K562 (cell line): ENCODE measurements at regions not wholly inside any gene's neighbourhood (a gene's known extent, or its start where the extent isn't known, plus 50 kb on each side); places are given as distances from the start of the nearest gene placed in this dataset.

Experiments used
- ATAC-seq: fragments of 200-7000 bp; cut with Tn5 transposase; 3 replicates; pipeline ENCODE4 v1.9.1; 2020; ENCODE audit warnings: moderate library complexity
- BruUV-seq: library from RNA; stranded (reverse); fragments of 400-500 nt; replicated peaks from 2 replicates; lab custom pipeline; 2021; lab: Mats Ljungman, UMichigan
- CTCF ChIA-PET: fragments of 300-600 bp; formaldehyde crosslinking; extraction: SDS; loops from one replicate; lab custom pipeline; 2021; ENCODE audit warnings: low intra/inter-chr PET ratio; lab: Yijun Ruan, JAX
- POLR2A ChIA-PET: fragments of 300-600, 350-650 bp; sonication (Branson Sonifier 250); formaldehyde crosslinking; extraction: SDS; loops from one replicate; lab custom pipeline; 2021; ENCODE audit warnings: antibody characterized with exemption, inconsistent platforms; lab: Yijun Ruan, JAX
- DNase-seq, 4 experiments: peaks; one replicate each; pipeline versions ENCODE4 v3.0.0 to v3.0.0-alpha.2; 2011 to 2018; ENCODE audit warnings: low spot score in 3 of 4, mixed read lengths in 3 of 4; ENCODE audit errors: extremely low read depth in 1 of 4
- FAIRE-seq: peaks from 2 replicates; lab custom pipeline; 2011; peaks lifted over from hg19 to GRCh38; lab: Jason Lieb, UNC
- H2AFZ ChIP-seq: 2 replicates; pipeline ENCODE4 v1.6.0; 2011; ENCODE audit warnings: low read depth, low read length, control low read depth, inconsistent platforms
- H3K27ac ChIP-seq: fragments of 200-600 bp; 3 replicates; pipeline ENCODE4 v1.8.0; 2011; ENCODE audit warnings: low read depth, mild to moderate bottlenecking, control low read depth, inconsistent platforms, low read length, moderate library complexity, mixed read lengths; ENCODE audit errors: extremely low read depth
- H3K27me3 ChIP-seq, 2 experiments: fragments of 300-600 bp in 1 of 2; 2 replicates in 1 of 2; 3 replicates in 1 of 2; pipeline versions ENCODE4 v1.6.0 to v1.8.0; 2011; ENCODE audit warnings: inconsistent platforms in 2 of 2, low read length in 2 of 2, mild to moderate bottlenecking in 1 of 2, mixed read lengths in 1 of 2, moderate library complexity in 1 of 2; ENCODE audit not compliant: control insufficient read depth in 2 of 2, insufficient read depth in 2 of 2
- H3K36me3 ChIP-seq: fragments of 300-600 bp; 3 replicates; pipeline ENCODE4 v1.8.0; 2011; ENCODE audit warnings: mild to moderate bottlenecking, low read length, inconsistent platforms; ENCODE audit not compliant: control insufficient read depth, insufficient read depth
- H3K4me1 ChIP-seq, 2 experiments: fragments of 200-600 bp in 1 of 2; replicated peaks in 1 of 2; 2 replicates in 1 of 2; 3 replicates in 1 of 2; pipeline versions ENCODE4 v1.5.1 to v1.8.0; 2011; ENCODE audit warnings: inconsistent platforms in 2 of 2, low read length in 2 of 2, mild to moderate bottlenecking in 1 of 2, mixed read lengths in 1 of 2, moderate library complexity in 1 of 2; ENCODE audit not compliant: control insufficient read depth in 2 of 2, insufficient read depth in 2 of 2
- H3K4me2 ChIP-seq: 2 replicates; pipeline ENCODE4 v1.6.1; 2011; ENCODE audit warnings: low read length, control low read depth, inconsistent platforms, mixed read lengths; ENCODE audit not compliant: insufficient read depth
- H3K4me3 ChIP-seq: fragments of 200-600 bp; sonication (generic), shearing (Covaris generic); 2 replicates; pipeline ENCODE4 v1.5.1; 2016; ENCODE audit warnings: control low read depth, inconsistent platforms
- H3K79me2 ChIP-seq: fragments of 200-600 bp; 3 replicates; pipeline ENCODE4 v1.8.0; 2011; ENCODE audit warnings: low read length, inconsistent platforms; ENCODE audit not compliant: control insufficient read depth, insufficient read depth
- H3K9ac ChIP-seq, 2 experiments: 2 replicates each; pipeline versions ENCODE4 v1.6.0 to v1.6.1; 2011; ENCODE audit warnings: low read depth in 2 of 2, low read length in 2 of 2, control low read depth in 1 of 2, inconsistent platforms in 1 of 2, mild to moderate bottlenecking in 1 of 2, mixed read lengths in 1 of 2; ENCODE audit not compliant: insufficient read depth in 1 of 2
- H3K9me1 ChIP-seq: one replicate; pipeline ENCODE4 v1.6.0; 2011; ENCODE audit warnings: inconsistent platforms, mild to moderate bottlenecking, low read length, moderate library complexity; ENCODE audit not compliant: control insufficient read depth, insufficient read depth
- H3K9me3 ChIP-seq: replicated peaks from 2 replicates; pipeline ENCODE4 v1.5.1; 2011; ENCODE audit warnings: low read depth, low read length, inconsistent platforms; ENCODE audit not compliant: control insufficient read depth, insufficient read depth
- H4K20me1 ChIP-seq: replicated peaks from 2 replicates; pipeline ENCODE4 v1.6.1; 2011; ENCODE audit warnings: low read length, inconsistent platforms, mixed read lengths; ENCODE audit not compliant: control insufficient read depth, insufficient read depth
- BCL6 ChIP-seq: fragments of 250-450 bp; sonication (Bioruptor Pico); IDR thresholded peaks from 2 replicates; pipeline ENCODE4 v1.4.0; 2020
- ETS2 ChIP-seq: IDR thresholded peaks from 2 replicates; pipeline ENCODE4 v1.6.1; 2016; ENCODE audit warnings: borderline replicate concordance, missing genetic modification characterization, mild to moderate bottlenecking, moderate library complexity, missing compliant biosample characterization; ENCODE audit not compliant: poor library complexity, severe bottlenecking
- FIP1L1 ChIP-seq: fragments of 200-400 bp; formaldehyde crosslinking; IDR thresholded peaks from 2 replicates; pipeline ENCODE4 v1.6.1; 2018; ENCODE audit warnings: mild to moderate bottlenecking, low read depth, low read length; ENCODE audit not compliant: poor library complexity, severe bottlenecking
- GTF2B ChIP-seq: IDR thresholded peaks from 2 replicates; pipeline ENCODE4 v1.6.1; 2011; ENCODE audit not compliant: insufficient read length; ENCODE audit errors: extremely low read depth
- MBD2 ChIP-seq: sonication (generic); IDR thresholded peaks from 2 replicates; pipeline ENCODE4 v1.6.1; 2016; ENCODE audit warnings: low read depth, borderline replicate concordance
- RERE ChIP-seq: sonication (generic); formaldehyde crosslinking; IDR thresholded peaks from 2 replicates; pipeline ENCODE4 v1.8.0; 2023; ENCODE audit warnings: missing genetic modification reagents, mild to moderate bottlenecking, borderline replicate concordance
- STAT6 ChIP-seq: sonication (generic); formaldehyde crosslinking; IDR thresholded peaks from 2 replicates; pipeline ENCODE4 v1.8.1; 2023; ENCODE audit warnings: mild to moderate bottlenecking, missing genetic modification reagents
- ZNF512 ChIP-seq: IDR thresholded peaks from 2 replicates; pipeline ENCODE4 v1.6.1; 2016; ENCODE audit warnings: missing genetic modification characterization, missing compliant biosample characterization
- WGBS: fragments of 100-300 bp; shearing (Covaris generic); methylation state at CpG from one replicate; pipeline ENCODE4 v1.1.6; 2016; ENCODE audit warnings: low coverage, mixed read lengths; ENCODE audit not compliant: insufficient coverage; ENCODE audit errors: missing lambda C conversion rate; 5-methylcytosine and 5-hydroxymethylcytosine counted together
- in situ Hi-C: fragments of 300-500 bp; cut with MboI; formaldehyde crosslinking; loops from 4 replicates; pipeline ENCODE4 v1.15.0; 2018; ENCODE audit warnings: inconsistent platforms, mixed read lengths
- intact Hi-C: fragments of 100-400 bp; cut with micrococcal nuclease; formaldehyde crosslinking; loops from 2 replicates; pipeline ENCODE4 v1.14.2; 2022

- FAIRE-seq (no peak), DNase-seq (no peak), ATAC-seq (no peak)
- no peak overlapping the region for H2AFZ ChIP-seq
- H3K36me3 ChIP-seq = no peaks in the 10 kb centered on the region
- no peak overlapping the region for H3K4me3 ChIP-seq
- BruUV-seq = no TSS peak
- H3K79me2 ChIP-seq = no peaks in the 10 kb centered on the region
- H4K20me1 ChIP-seq = no peaks in the 10 kb centered on the region
- no peak overlapping the region for H3K27ac ChIP-seq
- in situ Hi-C loops = no loop called here
- ChIA-PET POLR2A (interaction anchor here (0.7 kb wide), 1 partner anchor 16 kb away, joined by 3 read pairs; no protein-coding TSS in a partner anchor), CTCF (no interaction called here)
- no peak overlapping the region for H3K4me2 ChIP-seq
- no peaks in the 10 kb centered on the region for H3K9me3 ChIP-seq
- intact Hi-C loops = no loop called here
- no peaks in the 10 kb centered on the region for H3K9me1 ChIP-seq
- H3K4me1 ChIP-seq = no peaks in the 10 kb centered on the region; a peak in 1 of 5 replicates
- no peaks in the 10 kb centered on the region for H3K27me3 ChIP-seq
- no peak overlapping the region for H3K9ac ChIP-seq
- 5% methylated on average over 2 of the region's 2 CpGs for WGBS
- no peak for TF ChIP-seq STAT6 (CRISPR knock-in tag)
- TF ChIP-seq ETS2 = no peak
- no peak for TF ChIP-seq FIP1L1
- no peak for TF ChIP-seq BCL6 (CRISPR knock-in tag)
- no peak for TF ChIP-seq RERE (CRISPR knock-in tag)
- TF ChIP-seq ZNF512 (tag) = no peak
- no peak for TF ChIP-seq GTF2B
- no peak for TF ChIP-seq MBD2
Observed at GRCh38 chr2:41711736-41712135, 336.1 kb upstream of the PKDCC start.
